Embryonic facial prominence (tissue), 1 donor: ENCODE measurements at regions not wholly inside any gene's neighbourhood (a gene's known extent, or its start where the extent isn't known, plus 50 kb on each side); places are given as distances from the start of the nearest gene placed in this dataset.

Experiments used
- DNase-seq: peaks from one replicate; pipeline ENCODE4 v3.0.0-alpha.2; 2016; ENCODE audit errors: extremely low spot score

- DNase-seq: no peak
Measured at GRCh38 chr20:4559106-4559505, 127.2 kb upstream of the PRNP start.

- DNase-seq: no peak
Measured at GRCh38 chr20:4556781-4557180, 129.5 kb upstream of the PRNP start.

GRCh38 chr20:4555188-4555890 is 130.9 kb upstream of the PRNP start:
- no peak for DNase-seq

GRCh38 chr20:4554346-4554745 is 131.9 kb upstream of the PRNP start:
- no peak for DNase-seq

- no peak for DNase-seq
Measured at GRCh38 chr20:4552075-4552640, 134.1 kb upstream of the PRNP start.

GRCh38 chr20:4550740-4551139 is 135.5 kb upstream of the PRNP start:
- DNase-seq: no peak

GRCh38 chr20:4549711-4550259 is 136.5 kb upstream of the PRNP start:
- no peak for DNase-seq

GRCh38 chr20:4548552-4548951 is 137.7 kb upstream of the PRNP start:
- DNase-seq: no peak

GRCh38 chr20:4546786-4547185 is 139.5 kb upstream of the PRNP start:
- DNase-seq: no peak

GRCh38 chr20:4546342-4546741 is 139.9 kb upstream of the PRNP start:
- DNase-seq: no peak

- no peak for DNase-seq
Measured at GRCh38 chr20:4545526-4545925, 140.7 kb upstream of the PRNP start.

- DNase-seq: no peak
Measured at GRCh38 chr20:4544765-4545164, 141.5 kb upstream of the PRNP start.

GRCh38 chr20:4542270-4542669 is 144.0 kb upstream of the PRNP start:
- DNase-seq: no peak

- no peak for DNase-seq
Measured at GRCh38 chr20:4534315-4534714, 151.9 kb upstream of the PRNP start.

GRCh38 chr20:4533368-4534133 is 152.7 kb upstream of the PRNP start:
- no peak for DNase-seq

- no peak for DNase-seq
Measured at GRCh38 chr20:4532772-4533171, 153.5 kb upstream of the PRNP start.

GRCh38 chr20:4524792-4525191 is 161.5 kb upstream of the PRNP start:
- no peak for DNase-seq

GRCh38 chr20:4524307-4524706 is 161.9 kb upstream of the PRNP start:
- DNase-seq: no peak

- no peak for DNase-seq
Measured at GRCh38 chr20:4522310-4522709, 163.9 kb upstream of the PRNP start.

GRCh38 chr20:4521170-4521968 is 164.9 kb upstream of the PRNP start:
- no peak for DNase-seq

- DNase-seq: no peak
Measured at GRCh38 chr20:4519534-4519933, 166.7 kb upstream of the PRNP start.

- no peak for DNase-seq
Measured at GRCh38 chr20:4516876-4517275, 169.4 kb upstream of the PRNP start.
